ENCODE measurements at regions not wholly inside any gene's neighbourhood (a gene's known extent, or its start where the extent isn't known, plus 50 kb on each side); places are given as distances from the start of the nearest gene placed in this dataset.

DNA sequence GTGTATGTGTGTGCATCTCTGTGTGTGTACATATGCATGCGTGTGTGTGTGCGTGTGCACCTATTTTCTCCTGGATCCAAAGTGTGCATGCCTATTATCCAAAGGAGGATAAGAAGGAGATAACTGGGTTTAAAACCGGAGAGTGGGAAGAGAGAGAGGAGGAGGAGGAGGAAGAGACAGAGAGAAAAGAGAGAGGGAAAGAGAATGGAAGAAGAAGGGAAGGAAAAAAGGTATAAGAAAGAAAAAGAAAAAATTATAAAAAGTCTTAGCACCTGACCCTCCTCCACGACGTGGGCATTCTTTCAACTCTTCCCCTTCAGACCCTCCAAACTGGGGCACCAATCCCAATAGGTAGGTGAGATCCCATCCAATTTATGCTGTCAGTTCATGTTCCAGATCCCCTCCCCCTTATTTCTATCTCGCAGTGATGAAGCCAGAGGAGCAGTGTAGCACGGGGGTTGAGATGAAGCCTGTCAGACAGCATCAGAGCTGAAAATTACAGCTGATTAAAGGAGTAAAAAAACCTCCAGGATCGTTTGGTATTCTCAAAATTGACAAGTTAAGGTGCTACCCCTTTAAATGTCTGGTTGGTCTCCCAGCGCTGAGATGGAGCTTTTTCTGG lies 386.7 kb upstream of the ATP5MC3 start:
- Histone ChIP-seq H3K27ac (no peak overlapping the region), H3K4me3 (no peak overlapping the region), H3K4me1 (no peaks in the 10 kb centered on the region), H3K4me2 (no peak overlapping the region), H3K9me3 (no peaks in the 10 kb centered on the region)
- no peak for DNase-seq (ENCODE audit: low read depth in 1 of 2, low spot score in 1 of 2)
- POLR2A ChIA-PET = no interaction called here
- FAIRE-seq = no peak
- no peak for ATAC-seq
- TF ChIP-seq TP53 (CRISPR knock-in tag; IDR thresholded peaks at IDR 0.05) (no peak), SREBF2 (IDR thresholded peaks at IDR 0.05) (no peak), GATA3 (IDR thresholded peaks at IDR 0.05; ENCODE audit: borderline replicate concordance) (no peak), HEYL (CRISPR knock-in tag; IDR thresholded peaks at IDR 0.05) (no peak), PHF8 (IDR thresholded peaks at IDR 0.05; ENCODE audit: borderline replicate concordance, low read depth) (no peak), MYC (IDR thresholded peaks at IDR 0.05; ENCODE audit: borderline replicate concordance, low read length) (no peak), RAD21 (conservative IDR thresholded peaks at IDR 0.05 in 1 of 2, IDR thresholded peaks at IDR 0.05 in 1 of 2) (no peak), EHMT2 (IDR thresholded peaks at IDR 0.05; ENCODE audit: low read depth) (no peak), EP300 (IDR thresholded peaks at IDR 0.05) (no peak), HOXB5 (CRISPR knock-in tag; IDR thresholded peaks at IDR 0.05) (no peak), ZNF302 (CRISPR knock-in tag; IDR thresholded peaks at IDR 0.05) (no peak), RNF2 (IDR thresholded peaks at IDR 0.05; ENCODE audit: borderline replicate concordance, low read depth) (no peak), JUN (IDR thresholded peaks at IDR 0.05) (no peak), KDM1A (IDR thresholded peaks at IDR 0.05; ENCODE audit: low read depth) (no peak), NPAS2 (CRISPR knock-in tag; IDR thresholded peaks at IDR 0.05; ENCODE audit: borderline replicate concordance) (no peak)
- TF ChIP-seq, protein P1, sequence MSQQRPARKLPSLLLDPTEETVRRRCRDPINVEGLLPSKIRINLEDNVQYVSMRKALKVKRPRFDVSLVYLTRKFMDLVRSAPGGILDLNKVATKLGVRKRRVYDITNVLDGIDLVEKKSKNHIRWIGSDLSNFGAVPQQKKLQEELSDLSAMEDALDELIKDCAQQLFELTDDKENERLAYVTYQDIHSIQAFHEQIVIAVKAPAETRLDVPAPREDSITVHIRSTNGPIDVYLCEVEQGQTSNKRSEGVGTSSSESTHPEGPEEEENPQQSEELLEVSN (IDR thresholded peaks at IDR 0.05; ENCODE audit: borderline replicate concordance, low read depth) = no peak
- CTCF ChIA-PET = interaction anchor here (1.8 kb wide), 1 partner anchor 11 kb away, joined by 7 read pairs; no protein-coding TSS in a partner anchor
- 43% methylated on average over 9 of the region's 9 CpGs for WGBS (ENCODE audit: missing lambda C conversion rate)

DNA sequence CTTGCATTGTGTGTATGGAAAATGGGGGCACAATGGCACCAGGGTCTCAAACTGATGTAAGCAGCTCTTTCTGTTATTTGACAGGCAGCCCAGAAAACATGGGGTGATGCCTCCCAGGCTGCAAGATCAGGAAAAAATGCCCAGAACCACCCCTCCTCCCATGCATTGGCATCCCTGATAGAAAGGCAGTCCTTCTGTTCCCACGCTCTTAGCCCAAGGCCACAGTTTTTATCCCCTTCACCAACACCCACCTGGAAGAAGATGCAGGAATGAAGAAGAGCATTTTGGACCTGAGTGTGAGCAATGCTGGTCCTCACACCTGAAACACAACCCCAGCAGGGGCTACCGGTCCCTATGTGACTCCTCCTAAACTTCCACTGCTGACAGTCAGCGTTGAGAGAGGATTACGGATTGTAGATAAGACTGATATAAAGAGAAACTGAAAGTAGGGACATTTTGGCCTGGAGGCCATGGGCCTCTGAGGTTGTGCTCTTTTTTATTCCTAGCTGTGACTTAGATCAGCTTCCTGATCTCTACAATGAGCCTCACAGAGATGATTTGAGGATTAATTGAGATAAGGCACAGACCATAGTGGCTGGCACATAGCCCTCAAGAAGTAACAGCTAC lies 386.0 kb upstream of the ATP5MC3 start:
- no peaks in the 10 kb centered on the region for H3K4me1 ChIP-seq
- WGBS (ENCODE audit: missing lambda C conversion rate) = 58% methylated on average over 4 of the region's 4 CpGs
- FAIRE-seq = no peak
- no peak overlapping the region for H3K27ac ChIP-seq
- no peak for TF ChIP-seq FOSL2 (IDR thresholded peaks at IDR 0.05)
- no peak for TF ChIP-seq FOSL2 (CRISPR knock-in tag; IDR thresholded peaks at IDR 0.05)
- no peak for TF ChIP-seq CHD2 (IDR thresholded peaks at IDR 0.05; ENCODE audit: low read length, partially characterized antibody)
- no peak for TF ChIP-seq HEYL (CRISPR knock-in tag; IDR thresholded peaks at IDR 0.05)
- H3K4me3 ChIP-seq = no peak overlapping the region
- no peak overlapping the region for H3K4me2 ChIP-seq
- DNase-seq (ENCODE audit: low read depth in 1 of 2, low spot score in 1 of 2) = no peak
- H3K9me3 ChIP-seq = no peaks in the 10 kb centered on the region
- ATAC-seq = no peak
- ChIA-PET POLR2A (no interaction called here), CTCF (no interaction called here)

DNA sequence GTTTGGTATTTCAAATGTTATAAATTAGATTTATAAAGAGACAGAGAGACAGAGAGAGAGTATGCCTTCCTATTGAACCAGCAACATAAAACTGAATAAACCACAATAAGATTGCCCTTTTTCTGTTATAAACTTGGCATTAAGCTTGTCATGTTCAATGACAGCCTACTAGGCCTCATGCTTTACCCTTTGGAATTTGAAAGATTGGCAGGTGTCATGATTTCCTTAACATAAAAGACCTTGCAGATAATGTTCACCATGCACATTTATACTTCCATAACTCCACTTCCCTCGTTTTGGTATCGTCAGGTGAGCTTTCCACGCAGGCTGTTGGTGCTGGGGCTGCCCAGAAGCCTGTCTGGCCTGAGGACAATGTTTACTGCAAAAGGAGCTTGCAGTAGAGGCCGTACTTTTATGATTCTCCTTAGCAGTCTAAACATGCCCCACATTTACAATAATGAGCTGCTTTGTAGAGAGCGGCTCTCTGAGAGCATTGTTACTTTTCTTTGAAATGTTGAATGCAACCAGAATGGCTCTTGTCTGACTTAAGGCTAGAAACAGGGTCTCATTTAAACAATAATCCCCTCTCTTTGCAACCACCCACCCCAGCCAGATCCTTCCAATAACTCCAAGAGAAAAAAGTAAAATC lies 379.1 kb upstream of the ATP5MC3 start:
- FAIRE-seq = no peak
- WGBS (ENCODE audit: missing lambda C conversion rate) = 36% methylated on average over 5 of the region's 5 CpGs
- no peak for ATAC-seq
- no peak overlapping the region for H3K4me2 ChIP-seq
- no peak overlapping the region for H3K27ac ChIP-seq
- H3K9me3 ChIP-seq = no peaks in the 10 kb centered on the region
- CTCF ChIA-PET = no interaction called here
- TF ChIP-seq, protein P2, sequence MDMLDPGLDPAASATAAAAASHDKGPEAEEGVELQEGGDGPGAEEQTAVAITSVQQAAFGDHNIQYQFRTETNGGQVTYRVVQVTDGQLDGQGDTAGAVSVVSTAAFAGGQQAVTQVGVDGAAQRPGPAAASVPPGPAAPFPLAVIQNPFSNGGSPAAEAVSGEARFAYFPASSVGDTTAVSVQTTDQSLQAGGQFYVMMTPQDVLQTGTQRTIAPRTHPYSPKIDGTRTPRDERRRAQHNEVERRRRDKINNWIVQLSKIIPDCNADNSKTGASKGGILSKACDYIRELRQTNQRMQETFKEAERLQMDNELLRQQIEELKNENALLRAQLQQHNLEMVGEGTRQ (IDR thresholded peaks at IDR 0.05) = no peak
- TF ChIP-seq, protein P3, sequence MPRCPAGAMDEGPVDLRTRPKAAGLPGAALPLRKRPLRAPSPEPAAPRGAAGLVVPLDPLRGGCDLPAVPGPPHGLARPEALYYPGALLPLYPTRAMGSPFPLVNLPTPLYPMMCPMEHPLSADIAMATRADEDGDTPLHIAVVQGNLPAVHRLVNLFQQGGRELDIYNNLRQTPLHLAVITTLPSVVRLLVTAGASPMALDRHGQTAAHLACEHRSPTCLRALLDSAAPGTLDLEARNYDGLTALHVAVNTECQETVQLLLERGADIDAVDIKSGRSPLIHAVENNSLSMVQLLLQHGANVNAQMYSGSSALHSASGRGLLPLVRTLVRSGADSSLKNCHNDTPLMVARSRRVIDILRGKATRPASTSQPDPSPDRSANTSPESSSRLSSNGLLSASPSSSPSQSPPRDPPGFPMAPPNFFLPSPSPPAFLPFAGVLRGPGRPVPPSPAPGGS (IDR thresholded peaks at IDR 0.05) = no peak
- no peak for TF ChIP-seq NFE2L2 (conservative IDR thresholded peaks at IDR 0.05; ENCODE audit: low read length)
- TF ChIP-seq ZFP36 (IDR thresholded peaks at IDR 0.05; ENCODE audit: borderline replicate concordance, partially characterized antibody) = no peak
- TF ChIP-seq, protein P4, sequence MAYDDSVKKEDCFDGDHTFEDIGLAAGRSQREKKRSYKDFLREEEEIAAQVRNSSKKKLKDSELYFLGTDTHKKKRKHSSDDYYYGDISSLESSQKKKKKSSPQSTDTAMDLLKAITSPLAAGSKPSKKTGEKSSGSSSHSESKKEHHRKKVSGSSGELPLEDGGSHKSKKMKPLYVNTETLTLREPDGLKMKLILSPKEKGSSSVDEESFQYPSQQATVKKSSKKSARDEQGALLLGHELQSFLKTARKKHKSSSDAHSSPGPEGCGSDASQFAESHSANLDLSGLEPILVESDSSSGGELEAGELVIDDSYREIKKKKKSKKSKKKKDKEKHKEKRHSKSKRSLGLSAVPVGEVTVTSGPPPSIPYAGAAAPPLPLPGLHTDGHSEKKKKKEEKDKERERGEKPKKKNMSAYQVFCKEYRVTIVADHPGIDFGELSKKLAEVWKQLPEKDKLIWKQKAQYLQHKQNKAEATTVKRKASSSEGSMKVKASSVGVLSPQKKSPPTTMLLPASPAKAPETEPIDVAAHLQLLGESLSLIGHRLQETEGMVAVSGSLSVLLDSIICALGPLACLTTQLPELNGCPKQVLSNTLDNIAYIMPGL (CRISPR knock-in tag; IDR thresholded peaks at IDR 0.05; ENCODE audit: borderline replicate concordance) = no peak
- TF ChIP-seq RFX5 (IDR thresholded peaks at IDR 0.05) = no peak
- H3K4me3 ChIP-seq = no peak overlapping the region
- DNase-seq (ENCODE audit: low read depth in 1 of 2, low spot score in 1 of 2) = no peak
- POLR2A ChIA-PET = no interaction called here
- no peaks in the 10 kb centered on the region for H3K4me1 ChIP-seq
